Trophoblast cell (in vitro differentiated cells and primary cell): ENCODE measurements at regions not wholly inside any gene's neighbourhood (a gene's known extent, or its start where the extent isn't known, plus 50 kb on each side); places are given as distances from the start of the nearest gene placed in this dataset.
A peak's percentile ranks its signal among the peaks of the same experiment; 100 is the strongest.

Experiments used
- DNase-seq, 2 donors: peaks; one replicate each; pipeline ENCODE4 v3.0.0-alpha.2; 2016
- H2AFZ ChIP-seq: 2 replicates; pipeline ENCODE4 v1.6.1; 2013; ENCODE audit warnings: low read length, moderate library complexity, mild to moderate bottlenecking; ENCODE audit not compliant: insufficient read depth, poor library complexity
- H2AK5ac ChIP-seq: 2 replicates; pipeline ENCODE4 v1.6.1; 2013; ENCODE audit warnings: mild to moderate bottlenecking, low read length
- H2BK120ac ChIP-seq: 2 replicates; pipeline ENCODE4 v1.6.1; 2013; ENCODE audit warnings: low read length, mild to moderate bottlenecking, moderate library complexity; ENCODE audit not compliant: insufficient read depth, poor library complexity
- H2BK12ac ChIP-seq: 2 replicates; pipeline ENCODE4 v1.6.1; 2013; ENCODE audit warnings: mild to moderate bottlenecking, low read length, moderate library complexity
- H2BK5ac ChIP-seq: 2 replicates; pipeline ENCODE4 v1.6.1; 2013; ENCODE audit warnings: low read length, low read depth, moderate library complexity, mild to moderate bottlenecking; ENCODE audit not compliant: poor library complexity
- H3K14ac ChIP-seq: 2 replicates; pipeline ENCODE4 v1.6.1; 2013; ENCODE audit warnings: mild to moderate bottlenecking, low read length
- H3K18ac ChIP-seq: 2 replicates; pipeline ENCODE4 v1.6.1; 2013; ENCODE audit warnings: mild to moderate bottlenecking, low read length
- H3K23ac ChIP-seq: 2 replicates; pipeline ENCODE4 v1.6.1; 2013; ENCODE audit warnings: low read length
- H3K27ac ChIP-seq: 2 replicates; pipeline ENCODE4 v1.5.1; 2013; ENCODE audit warnings: low read depth, mild to moderate bottlenecking, inconsistent platforms, low read length, moderate library complexity
- H3K27me3 ChIP-seq: 2 replicates; pipeline ENCODE4 v1.6.1; 2013; ENCODE audit warnings: inconsistent platforms, mild to moderate bottlenecking, low read length, moderate library complexity; ENCODE audit not compliant: insufficient read depth
- H3K36me3 ChIP-seq, 2 experiments: 1 replicate in 1 of 2; 2 replicates in 1 of 2; pipeline ENCODE4 v1.6.1; 2013; ENCODE audit warnings: low read length in 2 of 2, mild to moderate bottlenecking in 2 of 2, moderate library complexity in 1 of 2; ENCODE audit not compliant: insufficient read depth in 2 of 2, control insufficient read depth in 1 of 2
- H3K4ac ChIP-seq: 2 replicates; pipeline ENCODE4 v1.6.1; 2013; ENCODE audit warnings: low read depth, mild to moderate bottlenecking, low read length, moderate library complexity
- H3K4me1 ChIP-seq, 2 experiments: 1 replicate in 1 of 2; 2 replicates in 1 of 2; pipeline ENCODE4 v1.6.1; 2013; ENCODE audit warnings: low read length in 2 of 2, mild to moderate bottlenecking in 2 of 2, moderate library complexity in 1 of 2; ENCODE audit not compliant: insufficient read depth in 2 of 2, control insufficient read depth in 1 of 2
- H3K4me2 ChIP-seq: 2 replicates; pipeline ENCODE4 v1.6.1; 2013; ENCODE audit warnings: inconsistent platforms, mild to moderate bottlenecking, low read length, moderate library complexity
- H3K4me3 ChIP-seq: 2 replicates; pipeline ENCODE4 v1.5.1; 2013; ENCODE audit warnings: mild to moderate bottlenecking, low read depth, low read length, inconsistent platforms
- H3K79me1 ChIP-seq: one replicate; pipeline ENCODE4 v1.6.1; 2013; ENCODE audit warnings: low read length
- H3K79me2 ChIP-seq: 2 replicates; pipeline ENCODE4 v1.6.1; 2013; ENCODE audit warnings: low read length, mild to moderate bottlenecking; ENCODE audit not compliant: control insufficient read depth, insufficient read depth, poor library complexity
- H3K9ac ChIP-seq: 2 replicates; pipeline ENCODE4 v1.6.1; 2013; ENCODE audit warnings: mild to moderate bottlenecking, low read length
- H3K9me3 ChIP-seq: 2 replicates; pipeline ENCODE4 v1.6.1; 2013; ENCODE audit warnings: low read depth, mild to moderate bottlenecking, control low read depth, inconsistent platforms, low read length; ENCODE audit not compliant: insufficient read depth
- H4K12ac ChIP-seq: 2 replicates; pipeline ENCODE4 v1.6.1; 2013; ENCODE audit warnings: low read depth, mild to moderate bottlenecking, low read length, moderate library complexity
- H4K8ac ChIP-seq: 2 replicates; pipeline ENCODE4 v1.6.1; 2013; ENCODE audit warnings: low read depth, mild to moderate bottlenecking, low read length, moderate library complexity
- H4K91ac ChIP-seq: one replicate; pipeline ENCODE4 v1.6.1; 2013; ENCODE audit warnings: low read depth, mild to moderate bottlenecking, low read length, moderate library complexity
- WGBS: extraction: QIAGEN DNeasy Blood & Tissue Kit; methylation state at CpG from one replicate; pipeline ENCODE4 v1.1.7; 2013; ENCODE audit warnings: missing lambda C conversion rate; ENCODE audit not compliant: insufficient read length, insufficient coverage; ENCODE audit errors: extremely low coverage; 5-methylcytosine and 5-hydroxymethylcytosine counted together

GRCh38 chr6:165893431-165893830 lies 230.4 kb upstream of the PDE10A start:
- Histone ChIP-seq H3K4ac (no peak overlapping the region), H3K9ac (no peak overlapping the region), H3K4me1 (no peaks in the 10 kb centered on the region), H4K91ac (no peak overlapping the region), H4K12ac (no peak overlapping the region), H2BK5ac (no peak overlapping the region), H3K9me3 (peaks cover 4% of the 10 kb centered on the region), H2BK12ac (no peak overlapping the region), H3K27ac (no peak overlapping the region), H3K23ac (no peak overlapping the region), H2AK5ac (no peak overlapping the region), H3K79me2 (no peaks in the 10 kb centered on the region), H2AFZ (no peak overlapping the region), H3K4me3 (no peak overlapping the region), H3K36me3 (no peaks in the 10 kb centered on the region), H3K18ac (no peak overlapping the region), H3K27me3 (no peaks in the 10 kb centered on the region), H3K4me2 (no peak overlapping the region), H2BK120ac (no peak overlapping the region), H3K79me1 (no peaks in the 10 kb centered on the region), H3K14ac (no peak overlapping the region), H4K8ac (no peak overlapping the region)
- no CpG with 5 or more reads among the region's 6 CpGs for WGBS
- DNase-seq = no peak

DNA sequence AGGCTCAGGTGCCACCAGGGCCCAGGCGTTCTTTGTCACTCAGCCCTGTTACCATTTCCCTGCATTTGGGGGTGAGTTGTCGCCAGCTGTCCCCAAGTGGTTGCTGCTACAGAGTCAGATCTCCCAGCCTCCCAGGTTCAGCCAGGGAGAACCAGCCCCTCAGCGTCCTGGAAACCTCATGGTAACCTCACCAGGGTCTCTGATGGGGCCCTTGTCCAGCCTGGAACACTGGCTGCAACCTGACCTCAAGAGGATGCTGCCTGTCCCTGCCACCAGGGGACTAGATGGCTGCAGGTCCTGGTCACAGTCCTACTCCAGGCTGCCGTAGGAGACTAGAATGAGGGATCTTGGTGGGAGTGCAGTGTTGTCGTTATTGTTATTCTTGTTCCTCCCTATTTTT lies 228.3 kb upstream of the PDE10A start:
- no peaks in the 10 kb centered on the region for H3K79me1 ChIP-seq
- no peak overlapping the region for H3K4ac ChIP-seq
- H3K79me2 ChIP-seq = no peaks in the 10 kb centered on the region
- H2BK12ac ChIP-seq = no peak overlapping the region
- no peaks in the 10 kb centered on the region for H3K27me3 ChIP-seq
- H3K27ac ChIP-seq = no peak overlapping the region
- no peak overlapping the region for H2AK5ac ChIP-seq
- H3K9me3 ChIP-seq = peaks cover 1% of the 10 kb centered on the region
- WGBS = no CpG with 5 or more reads among the region's 5 CpGs
- no peaks in the 10 kb centered on the region for H3K36me3 ChIP-seq
- no peaks in the 10 kb centered on the region for H3K4me1 ChIP-seq
- H2AFZ ChIP-seq = no peak overlapping the region
- no peak overlapping the region for H2BK5ac ChIP-seq
- no peak overlapping the region for H4K12ac ChIP-seq
- no peak overlapping the region for H4K8ac ChIP-seq
- H3K9ac ChIP-seq = no peak overlapping the region
- H3K14ac ChIP-seq = no peak overlapping the region
- H2BK120ac ChIP-seq = no peak overlapping the region
- no peak overlapping the region for H3K18ac ChIP-seq
- no peak overlapping the region for H3K4me3 ChIP-seq
- H3K4me2 ChIP-seq = no peak overlapping the region
- H3K23ac ChIP-seq = no peak overlapping the region
- DNase-seq = no peak
- no peak overlapping the region for H4K91ac ChIP-seq

GRCh38 chr6:165890404-165890735 lies 227.3 kb upstream of the PDE10A start:
- Histone ChIP-seq H3K4me1 (no peaks in the 10 kb centered on the region), H2BK12ac (no peak overlapping the region), H3K9me3 (peaks cover 1% of the 10 kb centered on the region), H3K4me3 (no peak overlapping the region), H3K27ac (no peak overlapping the region), H3K9ac (no peak overlapping the region), H3K36me3 (no peaks in the 10 kb centered on the region), H3K27me3 (no peaks in the 10 kb centered on the region), H2BK5ac (no peak overlapping the region), H3K14ac (no peak overlapping the region), H3K79me1 (no peaks in the 10 kb centered on the region), H3K79me2 (no peaks in the 10 kb centered on the region), H4K91ac (no peak overlapping the region), H4K12ac (no peak overlapping the region), H3K4ac (no peak overlapping the region), H3K4me2 (no peak overlapping the region), H3K18ac (no peak overlapping the region), H2BK120ac (no peak overlapping the region), H4K8ac (no peak overlapping the region), H2AFZ (no peak overlapping the region), H2AK5ac (no peak overlapping the region), H3K23ac (no peak overlapping the region)
- no CpG with 5 or more reads among the region's 9 CpGs for WGBS
- no peak for DNase-seq

- Histone ChIP-seq H3K27ac (no peak overlapping the region), H4K12ac (no peak overlapping the region), H2BK12ac (no peak overlapping the region), H3K9me3 (peaks cover 1% of the 10 kb centered on the region), H2AK5ac (no peak overlapping the region), H2AFZ (no peak overlapping the region), H3K14ac (no peak overlapping the region), H3K18ac (no peak overlapping the region), H3K23ac (no peak overlapping the region), H3K4me2 (no peak overlapping the region), H2BK5ac (no peak overlapping the region), H3K79me2 (no peaks in the 10 kb centered on the region), H3K79me1 (no peaks in the 10 kb centered on the region), H3K4me1 (no peaks in the 10 kb centered on the region), H3K36me3 (no peaks in the 10 kb centered on the region), H3K4me3 (no peak overlapping the region), H2BK120ac (no peak overlapping the region), H4K8ac (no peak overlapping the region), H3K4ac (no peak overlapping the region), H3K27me3 (no peaks in the 10 kb centered on the region), H3K9ac (no peak overlapping the region), H4K91ac (no peak overlapping the region)
- WGBS = 100% methylated on average over 1 of the region's 7 CpGs
- peak in 1 of 2 donors; percentile 56 for DNase-seq
Observed at GRCh38 chr6:165889636-165890403, 226.8 kb upstream of the PDE10A start.
